GM18868 (cell line): ENCODE measurements at regions not wholly inside any gene's neighbourhood (a gene's known extent, or its start where the extent isn't known, plus 50 kb on each side); places are given as distances from the start of the nearest gene placed in this dataset.

ENCODE experiments used
- ATAC-seq: cut with Tn5 transposase; IDR thresholded peaks from one replicate; pipeline ENCODE4 v1.9.1; 2021; ENCODE audit warnings: mild to moderate bottlenecking, moderate library complexity; ENCODE audit not compliant: unreplicated experiment

DNA sequence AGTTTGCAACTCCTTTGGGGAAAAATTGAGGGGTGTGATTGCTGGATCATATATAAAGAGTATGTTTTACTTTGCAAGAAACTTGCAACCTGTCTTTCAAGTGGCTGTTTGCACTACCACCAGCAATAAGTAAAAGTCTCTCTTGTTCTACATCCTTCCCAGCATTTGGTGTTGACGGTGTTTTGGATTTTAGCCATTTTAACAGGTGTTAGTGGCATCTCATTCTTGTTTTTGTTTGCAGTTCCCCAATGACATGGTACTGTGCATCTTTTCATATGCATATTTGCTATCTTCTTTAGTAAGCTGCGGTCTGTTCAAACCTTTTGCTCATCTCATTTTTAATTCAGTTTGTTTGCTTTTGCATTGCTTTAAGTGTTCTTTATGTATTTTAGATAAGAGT, 535.5 kb downstream of the LRRIQ3 start:
- no peak for ATAC-seq

DNA sequence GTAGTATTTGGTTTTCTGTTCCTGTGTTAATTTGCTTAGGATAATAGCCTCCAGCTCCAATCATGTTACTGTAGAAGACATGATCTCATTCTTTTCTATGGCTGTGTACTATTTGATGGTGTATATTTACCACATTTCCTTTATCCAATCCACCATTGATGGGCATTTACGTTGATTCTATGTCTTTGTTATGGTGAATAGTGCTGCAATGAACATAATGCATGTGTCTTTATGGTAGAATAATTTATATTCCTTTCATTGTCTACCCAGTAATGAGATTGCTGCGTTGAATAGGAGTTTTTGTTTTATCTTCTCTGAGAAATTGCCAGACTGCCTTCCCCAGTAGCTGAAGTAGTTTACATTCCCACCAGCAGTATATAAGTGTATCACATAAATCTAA, 538.8 kb downstream of the LRRIQ3 start:
- ATAC-seq = no peak

DNA sequence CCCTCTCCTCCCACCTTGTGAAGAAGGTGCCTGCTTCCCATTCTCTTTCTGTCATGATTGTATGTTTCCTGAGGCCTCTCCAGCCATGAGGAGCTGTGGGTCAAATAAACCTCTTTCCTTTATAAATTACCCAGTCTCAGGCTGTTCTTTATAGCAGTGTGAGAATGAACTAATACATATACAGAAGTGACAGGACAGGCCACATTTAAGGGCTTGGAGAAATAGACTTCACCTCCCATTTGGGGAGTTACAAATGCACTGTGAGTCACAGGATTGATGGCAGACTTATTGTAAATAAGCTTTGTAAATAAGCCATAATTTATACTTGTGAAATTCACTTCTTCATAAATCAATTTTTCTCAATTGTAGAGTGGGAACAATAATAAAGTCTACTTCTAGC, 543.3 kb downstream of the LRRIQ3 start:
- peak; percentile 6 for ATAC-seq

DNA sequence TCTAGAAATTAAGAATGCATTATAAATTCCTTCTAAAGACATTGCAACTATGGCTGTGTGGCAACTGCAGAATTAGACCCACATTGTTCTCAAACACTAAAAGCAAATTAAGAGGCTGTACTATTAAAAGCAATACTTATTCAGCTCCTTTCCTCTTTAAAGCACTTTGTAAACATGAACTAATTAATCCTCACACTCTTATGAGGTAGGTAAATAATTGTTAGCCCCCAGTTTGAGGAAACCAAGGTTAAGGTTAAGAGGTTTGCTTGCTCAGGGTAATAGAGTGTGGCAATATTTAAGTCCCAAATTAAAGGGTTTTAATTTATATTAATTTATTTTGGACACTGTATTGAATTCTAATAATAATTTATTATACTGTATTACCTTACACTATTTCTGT, 553.8 kb downstream of the LRRIQ3 start:
- ATAC-seq = no peak

DNA sequence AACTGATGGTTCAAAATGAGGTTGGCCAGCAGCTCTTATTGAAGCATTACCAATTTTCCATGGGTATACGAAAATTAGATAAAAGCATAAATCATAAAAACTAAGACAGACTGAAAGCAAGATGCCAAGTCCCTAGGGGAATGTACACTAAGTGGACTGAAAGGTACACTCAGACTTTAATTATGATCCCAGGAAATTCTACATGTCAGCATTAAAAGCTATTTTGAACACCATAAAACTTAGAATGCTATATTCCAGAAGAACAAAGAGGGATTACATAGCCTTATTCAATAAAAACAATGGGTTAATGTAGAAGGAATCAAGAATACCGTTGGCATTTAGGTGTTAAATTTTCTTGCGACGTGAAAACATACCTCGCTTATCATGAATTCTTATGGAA, 558.5 kb downstream of the LRRIQ3 start:
- ATAC-seq = no peak

DNA sequence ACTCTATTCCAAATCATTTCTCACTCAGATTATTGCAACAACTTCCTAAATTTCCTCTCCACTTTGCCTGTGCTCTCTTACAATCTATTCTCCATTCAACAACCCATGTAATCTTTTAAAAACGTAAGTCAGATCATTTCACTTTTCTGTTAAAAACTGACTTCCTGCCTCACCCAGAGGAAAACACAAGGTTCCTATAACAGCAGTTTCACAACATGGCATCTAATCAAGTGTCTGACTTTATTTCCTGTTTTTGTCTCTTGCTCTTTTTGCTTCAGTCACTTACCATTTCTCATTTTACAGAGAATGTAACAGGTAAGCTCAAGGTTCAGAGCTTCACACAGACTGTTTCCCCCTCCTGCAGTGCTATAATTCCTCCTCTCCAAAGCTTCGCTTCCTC, 560.7 kb downstream of the LRRIQ3 start:
- ATAC-seq = no peak

DNA sequence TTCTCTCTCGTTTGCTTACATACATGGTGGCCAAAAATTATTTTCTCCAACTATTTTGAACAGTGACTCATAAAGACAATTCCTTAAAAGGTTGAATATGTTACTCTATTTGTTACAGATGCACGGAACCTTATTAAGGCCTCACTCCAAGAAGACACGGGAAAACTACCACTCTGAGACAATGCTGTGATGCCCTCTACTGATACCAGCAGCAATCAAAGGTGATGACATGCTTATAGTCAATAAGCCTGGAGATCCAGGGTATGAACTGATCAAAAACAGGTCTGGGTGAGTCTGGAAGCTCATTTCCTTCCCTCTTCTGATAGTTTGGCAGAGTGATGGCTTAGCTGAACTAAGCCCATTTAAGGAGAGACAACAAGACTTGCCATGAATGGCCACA, 563.0 kb downstream of the LRRIQ3 start:
- no peak for ATAC-seq

DNA sequence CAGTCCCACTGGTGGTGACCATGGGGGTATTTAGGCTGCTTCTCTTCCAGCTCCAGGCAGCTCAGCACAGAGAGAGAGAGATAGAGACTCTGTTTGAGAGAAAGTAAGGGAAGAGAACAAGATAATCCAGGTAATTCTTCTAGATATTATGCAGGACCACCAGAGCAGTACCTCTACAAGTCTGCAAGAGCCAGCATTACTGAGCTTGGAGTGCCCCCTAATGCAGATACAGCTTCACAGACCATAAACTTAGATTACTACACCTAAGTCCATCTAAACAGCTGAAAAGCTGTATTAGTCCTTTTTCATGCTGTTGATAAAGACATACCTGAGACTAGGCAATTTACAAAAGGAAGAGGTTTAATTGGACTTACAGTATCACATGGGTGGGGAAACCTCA, 570.3 kb downstream of the LRRIQ3 start:
- no peak for ATAC-seq

DNA sequence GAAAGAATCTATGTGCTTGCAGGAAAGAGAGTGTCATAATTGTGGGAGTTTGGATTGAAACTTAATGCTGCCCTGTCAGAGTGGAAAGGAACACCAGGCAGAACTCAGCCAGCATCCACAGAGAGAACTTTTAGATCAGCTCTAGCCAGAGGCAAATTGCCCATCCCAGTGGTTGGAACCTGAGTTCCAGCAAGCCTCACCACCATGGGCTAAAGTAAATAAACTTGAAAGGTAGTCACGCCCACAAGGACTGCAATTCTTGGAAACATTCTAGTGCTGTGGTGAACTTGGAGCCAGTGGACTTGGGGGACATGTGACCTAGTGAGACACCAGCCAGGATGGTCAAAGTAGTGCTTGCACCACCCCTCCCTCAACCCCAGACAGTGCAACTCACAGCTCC, 571.6 kb downstream of the LRRIQ3 start:
- no peak for ATAC-seq

DNA sequence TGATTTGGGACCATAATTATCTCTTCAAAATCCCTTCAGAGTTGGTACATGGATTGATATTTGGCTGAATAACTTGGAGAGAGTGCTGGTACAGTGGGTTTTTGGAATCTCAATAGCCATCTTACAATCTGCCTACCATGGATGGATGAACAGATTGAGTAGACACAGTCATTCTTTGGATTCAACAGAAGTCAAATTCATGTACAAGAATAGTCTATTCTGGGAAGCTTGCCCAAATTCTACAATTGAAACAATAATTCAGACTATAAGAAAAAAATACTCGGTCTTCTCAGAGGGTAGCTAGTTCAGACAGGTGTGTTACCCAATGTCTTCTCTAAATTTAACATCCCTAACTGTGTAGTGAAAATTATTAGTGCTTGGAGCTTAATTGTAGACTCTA, 574.0 kb downstream of the LRRIQ3 start:
- ATAC-seq = no peak

DNA sequence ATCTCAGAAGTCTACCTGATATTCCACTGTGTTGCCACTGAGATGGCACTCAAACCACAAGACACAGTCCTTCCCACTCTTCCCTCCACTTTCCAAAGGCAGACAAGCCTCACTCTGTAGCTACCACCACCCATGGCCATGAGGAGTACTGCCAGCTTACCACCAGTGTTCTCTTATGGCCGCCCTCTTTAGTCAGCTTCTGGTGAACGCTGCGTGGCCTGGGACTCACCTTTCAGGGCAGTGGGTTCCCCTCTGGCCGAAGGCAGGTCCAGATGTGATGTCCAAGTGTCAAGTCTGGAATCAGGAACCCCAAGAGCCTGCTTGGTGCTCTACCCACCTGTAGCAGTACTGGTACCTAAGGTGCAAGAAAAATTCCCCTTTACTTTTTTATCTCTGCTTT, 580.8 kb downstream of the LRRIQ3 start:
- ATAC-seq = no peak

DNA sequence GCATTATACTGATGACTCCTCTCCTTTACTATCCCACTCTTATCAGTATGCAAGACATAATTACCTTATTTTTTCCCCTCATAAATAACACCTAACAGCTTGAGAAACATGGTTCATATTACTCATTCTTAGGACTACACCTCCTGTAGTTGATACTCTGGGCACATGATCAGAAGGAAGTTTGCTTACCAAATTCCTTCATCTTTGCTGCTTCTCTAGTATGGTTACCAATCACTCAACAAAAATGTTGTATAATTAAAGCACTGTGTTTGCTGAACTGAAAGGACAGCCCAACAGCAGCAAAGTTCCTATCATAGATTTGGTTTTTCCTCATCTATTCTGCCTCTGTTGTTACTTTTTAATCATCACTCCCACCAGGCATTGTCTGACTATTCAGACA, 586.3 kb downstream of the LRRIQ3 start:
- no peak for ATAC-seq

DNA sequence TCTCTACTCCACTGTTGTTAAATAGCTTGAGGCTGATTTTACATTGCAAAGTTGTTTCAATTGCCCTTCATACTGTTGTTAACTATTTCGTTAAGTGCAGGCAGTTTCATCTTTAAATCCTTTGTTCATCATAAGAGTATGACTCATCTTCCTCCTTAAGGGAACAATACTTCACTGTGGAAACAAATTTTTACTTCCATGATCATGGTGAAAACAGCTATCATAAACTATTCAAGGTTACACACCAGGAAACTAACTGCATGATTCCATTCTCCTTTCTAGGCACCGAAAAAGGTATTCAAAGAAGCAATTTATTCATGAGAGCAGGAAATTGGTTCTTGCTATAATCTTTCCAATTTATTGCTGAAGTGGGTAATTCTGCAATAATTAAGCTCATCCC, 593.2 kb downstream of the LRRIQ3 start:
- ATAC-seq = no peak

DNA sequence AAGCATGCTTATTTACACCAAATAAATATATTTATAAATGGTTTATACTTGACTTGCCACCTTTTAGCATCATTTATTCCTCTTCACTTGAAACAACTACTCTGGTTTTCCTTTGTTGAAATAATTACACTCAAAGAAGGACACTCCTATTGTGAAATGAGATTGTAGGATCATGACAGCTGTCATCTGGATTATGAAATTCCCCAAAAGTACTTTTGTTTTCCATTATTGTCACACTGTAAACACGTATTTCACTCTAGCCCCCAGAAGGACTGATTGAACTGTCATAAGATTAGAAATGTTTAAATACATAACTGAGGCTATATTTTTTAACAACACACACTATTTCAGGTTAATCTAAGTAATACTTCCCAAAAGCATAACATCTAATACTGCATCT, 593.8 kb downstream of the LRRIQ3 start:
- ATAC-seq = no peak

DNA sequence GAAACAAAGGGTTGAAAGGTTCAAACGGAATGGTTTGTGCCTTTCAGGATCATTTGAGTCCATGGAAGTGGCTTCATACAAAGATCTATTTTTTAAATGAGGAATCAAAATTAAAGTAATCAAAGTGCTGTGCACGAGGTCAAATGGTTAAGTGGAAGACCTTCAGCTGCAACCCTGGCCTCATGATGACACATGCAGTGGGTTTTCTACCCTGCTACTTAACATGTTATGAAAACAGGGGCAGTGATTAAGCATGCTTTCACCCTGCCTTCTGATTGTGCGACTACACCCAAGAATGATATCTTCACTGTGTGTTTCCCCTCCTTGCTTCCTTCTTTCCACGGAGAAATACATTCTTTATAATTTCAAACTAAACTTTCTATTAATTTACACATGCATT, 604.2 kb downstream of the LRRIQ3 start:
- ATAC-seq = peak; percentile 23

DNA sequence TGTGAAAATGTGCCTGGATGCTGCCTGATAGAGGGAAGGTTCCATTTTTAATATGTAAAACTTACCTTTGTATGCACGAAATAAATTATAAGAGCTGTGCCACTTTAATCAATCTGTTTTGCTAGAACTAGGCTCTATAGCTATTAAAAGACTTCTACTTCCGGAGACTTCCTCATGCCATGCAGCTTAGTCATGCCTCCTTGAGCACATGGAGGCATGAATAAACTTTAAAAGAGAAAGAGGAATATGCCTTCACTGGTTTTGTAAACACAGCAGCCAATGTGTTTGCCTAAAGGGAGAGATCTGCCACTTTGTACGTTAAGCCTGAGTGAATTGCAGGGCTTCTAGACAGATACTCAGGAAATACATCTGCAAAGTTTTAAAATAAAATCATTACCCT, 604.6 kb downstream of the LRRIQ3 start:
- peak; percentile 53 for ATAC-seq

DNA sequence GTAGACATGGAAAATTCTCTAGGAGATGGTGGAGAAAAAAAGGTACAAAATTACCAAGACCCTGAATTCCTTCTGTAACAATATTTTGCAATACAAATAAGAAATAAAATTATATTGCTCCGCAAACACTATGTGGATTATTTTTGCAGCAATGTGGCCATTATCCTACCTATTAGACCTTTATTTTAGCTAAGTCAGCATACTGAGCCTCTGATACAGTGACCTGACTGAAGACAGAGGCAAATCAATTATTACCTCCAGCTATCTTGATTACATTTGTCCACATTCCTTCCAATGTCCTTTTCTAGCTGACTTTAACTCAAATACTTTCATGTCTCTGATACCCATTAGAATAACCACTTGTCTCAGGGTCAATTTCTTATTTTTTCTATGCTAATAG, 610.9 kb downstream of the LRRIQ3 start:
- ATAC-seq = no peak

DNA sequence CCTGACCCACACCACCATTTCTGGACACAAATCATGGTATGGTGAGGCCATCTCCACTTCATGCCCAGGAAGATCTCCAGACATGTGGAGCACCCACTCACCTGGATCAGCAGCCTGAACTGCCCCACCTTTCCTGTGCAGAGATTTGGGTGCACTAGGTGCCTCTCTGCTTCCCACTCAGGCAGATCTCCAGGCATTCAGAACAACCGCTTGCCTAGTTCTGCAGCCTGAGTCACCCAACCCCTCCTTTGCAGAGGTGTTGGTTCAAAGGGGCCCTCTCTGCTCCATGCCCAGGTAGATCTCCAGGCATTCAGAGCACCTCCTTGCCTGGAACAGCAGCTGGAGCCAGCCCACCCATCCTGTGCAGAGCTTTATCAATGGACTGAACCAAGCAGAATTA, 620.8 kb downstream of the LRRIQ3 start:
- no peak for ATAC-seq

DNA sequence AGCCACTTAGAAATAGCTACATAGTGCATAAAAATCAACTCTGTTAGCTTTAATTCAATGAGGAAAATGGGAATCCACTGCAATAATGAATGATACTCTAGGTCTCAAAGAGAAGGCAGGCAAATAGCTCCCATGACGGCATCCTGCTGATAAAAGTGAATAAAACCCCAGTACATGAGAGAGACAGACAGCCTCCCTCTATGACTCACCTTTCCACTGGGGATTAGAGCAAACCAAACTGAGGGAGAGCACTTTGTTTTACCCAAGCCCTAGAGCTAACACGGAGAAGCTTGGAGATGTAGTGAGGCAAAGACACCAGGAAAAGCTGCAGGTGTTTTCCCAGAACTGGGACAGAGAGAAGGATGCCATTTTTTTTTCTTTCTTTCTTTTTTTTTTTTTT, 621.9 kb downstream of the LRRIQ3 start:
- no peak for ATAC-seq

DNA sequence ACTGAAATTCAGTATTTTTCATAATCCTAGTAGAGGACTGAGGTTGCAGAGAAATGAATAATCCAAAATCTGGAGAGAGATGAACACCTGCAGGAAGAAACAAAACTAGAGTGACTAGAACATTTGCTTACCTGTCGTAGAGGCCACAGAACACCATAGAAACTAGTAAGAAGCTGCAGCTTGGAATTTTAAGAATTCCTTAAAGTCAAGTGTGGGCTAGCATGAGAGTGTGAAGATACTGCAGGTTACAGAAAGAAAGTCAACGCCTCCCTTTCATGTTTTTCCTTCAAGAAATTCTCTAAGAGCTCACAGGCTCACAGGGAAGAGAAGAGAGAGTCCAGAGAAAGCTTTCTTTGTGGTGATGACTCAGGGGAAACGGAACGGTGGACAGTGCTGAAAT, 633.7 kb downstream of the LRRIQ3 start:
- no peak for ATAC-seq

DNA sequence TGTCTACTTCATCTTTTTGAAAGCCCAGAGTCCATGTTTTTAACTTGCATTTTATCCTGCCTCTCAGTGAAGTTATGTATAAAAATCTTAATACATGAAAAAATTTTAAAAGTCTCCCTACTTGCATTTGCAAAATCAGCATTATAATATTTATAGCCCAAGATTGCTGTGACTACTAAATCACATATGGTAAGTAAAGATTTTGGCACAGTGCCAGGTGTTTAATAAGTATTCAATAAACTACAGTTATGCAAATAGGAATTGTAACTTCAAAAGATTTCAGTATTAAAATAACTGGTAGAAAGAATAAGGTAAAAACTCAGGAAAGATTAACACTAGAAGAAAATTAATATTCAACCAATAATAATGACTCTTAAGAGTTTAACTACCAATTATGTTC, 641.7 kb downstream of the LRRIQ3 start:
- ATAC-seq = no peak

DNA sequence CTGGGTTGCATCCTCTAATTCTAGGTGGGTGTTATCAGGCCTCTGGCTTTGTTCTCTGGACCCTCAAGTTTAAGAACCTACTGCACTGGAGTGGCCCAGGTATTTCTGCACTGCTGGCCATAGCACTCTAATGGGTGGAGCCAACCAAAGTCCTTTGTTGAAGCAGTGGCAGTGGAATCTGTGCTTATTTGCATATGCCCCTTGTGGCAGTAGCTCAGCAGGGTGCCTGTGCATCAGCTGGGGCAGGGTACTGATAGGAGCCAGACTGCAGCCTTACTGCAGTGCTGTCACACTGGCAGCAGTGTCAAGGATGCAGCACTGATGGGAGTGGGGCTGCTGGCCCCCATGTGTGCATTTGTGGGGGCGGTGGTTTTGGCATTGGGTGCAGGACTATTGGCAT, 660.6 kb downstream of the LRRIQ3 start:
- ATAC-seq = no peak

DNA sequence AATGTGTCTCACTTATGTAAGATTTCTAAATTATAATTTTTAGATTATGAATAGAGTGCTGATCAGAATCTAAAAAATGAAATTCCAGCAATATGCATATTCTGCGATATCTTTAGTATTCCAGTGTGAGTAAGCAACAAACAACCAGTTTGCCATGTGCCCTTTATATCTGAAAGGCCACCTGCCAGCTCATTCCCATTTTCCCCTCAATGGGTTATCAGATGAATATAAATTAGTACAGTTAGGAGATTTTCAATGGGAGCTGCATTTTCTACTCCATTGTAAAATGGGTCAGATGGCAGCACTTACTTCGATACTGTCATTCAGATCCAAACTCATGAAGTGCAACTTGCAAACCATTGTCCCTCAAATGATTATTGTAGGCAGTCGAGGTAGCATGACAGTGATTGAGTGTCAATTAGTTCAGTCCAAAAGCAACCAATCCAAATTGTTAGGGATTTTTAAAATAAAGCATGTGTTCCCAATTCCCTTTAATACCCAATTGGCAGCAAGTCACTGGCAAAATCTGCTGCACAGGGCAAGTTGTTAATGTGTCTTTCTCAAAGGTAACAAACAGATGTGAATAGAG, 680.3 kb downstream of the LRRIQ3 start:
- ATAC-seq = no peak

DNA sequence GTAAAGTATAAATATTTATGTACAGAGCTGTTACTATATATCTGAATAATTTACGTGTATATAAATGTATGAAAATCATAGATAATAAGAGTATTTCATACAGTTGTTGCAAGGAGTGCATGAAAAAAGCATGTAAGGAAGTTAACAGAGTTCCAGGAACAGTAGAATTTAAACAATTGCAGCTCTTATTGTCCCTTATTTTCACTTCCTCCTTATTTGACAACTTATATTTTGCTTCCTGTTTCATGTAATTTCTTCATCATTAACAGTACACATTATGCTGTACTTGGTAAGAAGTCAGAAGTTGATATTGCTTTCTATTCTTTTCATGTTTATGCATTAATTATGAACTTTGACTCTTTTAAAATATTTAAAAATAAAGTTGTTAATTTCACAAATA, 681.5 kb downstream of the LRRIQ3 start:
- peak; percentile 85 for ATAC-seq
